GM21717 (cell line): ENCODE measurements at regions not wholly inside any gene's neighbourhood (a gene's known extent, or its start where the extent isn't known, plus 50 kb on each side); places are given as distances from the start of the nearest gene placed in this dataset.

ENCODE experiments used
- ATAC-seq: cut with Tn5 transposase; IDR thresholded peaks from one replicate; pipeline ENCODE4 v1.9.1; 2021; ENCODE audit warnings: mild to moderate bottlenecking, moderate library complexity; ENCODE audit not compliant: unreplicated experiment

- no peak for ATAC-seq
Measured at GRCh38 chr12:77630790-77631445, 199.8 kb upstream of the NAV3 start.

- no peak for ATAC-seq
Measured at GRCh38 chr12:77630344-77630743, 200.3 kb upstream of the NAV3 start.

GRCh38 chr12:77629141-77629540, 201.6 kb upstream of the NAV3 start:
- no peak for ATAC-seq

GRCh38 chr12:77625441-77625840, 205.3 kb upstream of the NAV3 start:
- ATAC-seq, result no peak

GRCh38 chr12:77619425-77619824, 211.3 kb upstream of the NAV3 start:
- no peak for ATAC-seq

- no peak for ATAC-seq
Measured at GRCh38 chr12:77617818-77618217, 212.9 kb upstream of the NAV3 start.

GRCh38 chr12:77615332-77615731, 215.4 kb upstream of the NAV3 start:
- ATAC-seq, result no peak

GRCh38 chr12:77613411-77613810, 217.3 kb upstream of the NAV3 start:
- no peak for ATAC-seq

GRCh38 chr12:77610446-77610845, 220.2 kb upstream of the NAV3 start:
- ATAC-seq, result no peak

GRCh38 chr12:77609016-77609415, 221.7 kb upstream of the NAV3 start:
- no peak for ATAC-seq

GRCh38 chr12:77608271-77608824, 222.3 kb upstream of the NAV3 start:
- no peak for ATAC-seq

GRCh38 chr12:77606348-77606747, 224.3 kb upstream of the NAV3 start:
- ATAC-seq, result no peak

GRCh38 chr12:77603946-77604345, 226.7 kb upstream of the NAV3 start:
- ATAC-seq, result no peak

- no peak for ATAC-seq
Measured at GRCh38 chr12:77601069-77601468, 229.6 kb upstream of the NAV3 start.

- no peak for ATAC-seq
Measured at GRCh38 chr12:77600468-77600843, 230.2 kb upstream of the NAV3 start.

- ATAC-seq, result no peak
Measured at GRCh38 chr12:77599782-77600467, 230.8 kb upstream of the NAV3 start.

- no peak for ATAC-seq
Measured at GRCh38 chr12:77594366-77594765, 236.3 kb upstream of the NAV3 start.

- no peak for ATAC-seq
Measured at GRCh38 chr12:77592836-77593235, 237.9 kb upstream of the NAV3 start.

GRCh38 chr12:77591959-77592743, 238.5 kb upstream of the NAV3 start:
- ATAC-seq, result no peak

- ATAC-seq, result no peak
Measured at GRCh38 chr12:77590306-77590705, 240.4 kb upstream of the NAV3 start.

GRCh38 chr12:77584860-77585259, 245.8 kb upstream of the NAV3 start:
- no peak for ATAC-seq
